ENCODE measurements at regions not wholly inside any gene's neighbourhood (a gene's known extent, or its start where the extent isn't known, plus 50 kb on each side); places are given as distances from the start of the nearest gene placed in this dataset.
A peak's percentile ranks its signal among the peaks of the same experiment; 100 is the strongest.

- DNase-seq (ENCODE audit: extremely low spot score): no peak
- POLR2A ChIA-PET: no interaction called here
- CTCF ChIA-PET: interaction anchor here (0.6 kb wide), 1 partner anchor 41 kb away, joined by 3 read pairs; no protein-coding TSS in a partner anchor
- TF ChIP-seq ARNT (IDR thresholded peaks at IDR 0.05) (no peak), ELF4 (IDR thresholded peaks at IDR 0.05) (no peak), CTBP1 (IDR thresholded peaks at IDR 0.05; ENCODE audit: borderline replicate concordance) (no peak), FOXA1 (IDR thresholded peaks at IDR 0.05) (no peak)
These were observed 134.0 kb downstream of the FOXD1 start for GRCh38 chr5:73314395-73315257.

DNA sequence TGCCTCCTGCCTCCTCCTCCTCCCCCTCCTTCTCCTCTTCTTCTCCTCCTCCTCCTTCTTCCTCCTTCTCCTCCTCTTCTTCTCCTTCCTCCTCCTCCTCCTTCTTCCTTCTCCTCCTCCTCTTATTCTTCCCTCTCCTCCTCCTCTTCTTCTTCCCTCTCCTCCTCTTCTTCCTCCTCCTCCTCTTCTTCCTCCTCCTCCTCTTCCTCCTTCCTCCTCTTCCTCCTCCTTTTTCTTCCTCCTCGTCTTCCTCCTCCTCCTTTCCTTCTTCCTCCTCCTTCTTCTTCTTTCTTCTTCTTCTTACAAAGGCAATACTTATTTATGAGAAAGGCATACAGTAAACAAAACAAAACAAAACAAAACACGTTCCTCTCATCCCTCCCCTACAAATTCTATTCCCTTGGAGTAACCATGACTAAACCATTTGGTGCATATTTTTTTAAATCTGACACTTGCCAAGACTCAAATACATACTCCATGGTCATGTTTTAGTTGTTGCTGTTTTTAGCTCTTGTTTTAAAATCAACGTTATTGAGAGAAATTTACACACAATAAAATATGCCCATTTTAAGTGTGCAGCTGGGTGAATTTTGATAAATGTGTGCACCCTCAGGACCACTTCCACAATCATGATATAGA is 135.6 kb downstream of the FOXD1 start:
- ChIA-PET POLR2A (interaction anchor here (0.7 kb wide), 1 partner anchor 97 kb away, joined by 3 read pairs; no protein-coding TSS in a partner anchor), CTCF (interaction anchor here (1.3 to 2.0 kb wide), 2 partner anchors 75 to 138 kb away, joined by 4 to 5 read pairs; no protein-coding TSS in a partner anchor)
- TF ChIP-seq SP1 (IDR thresholded peaks at IDR 0.05): no peak
- TF ChIP-seq ZNF384 (IDR thresholded peaks at IDR 0.05): no peak
- no peak for TF ChIP-seq FOXK2 (IDR thresholded peaks at IDR 0.05)
- TF ChIP-seq L3MBTL2 (conservative IDR thresholded peaks at IDR 0.05): no peak
- TF ChIP-seq ARNT (IDR thresholded peaks at IDR 0.05): no peak
- TF ChIP-seq, protein P1, sequence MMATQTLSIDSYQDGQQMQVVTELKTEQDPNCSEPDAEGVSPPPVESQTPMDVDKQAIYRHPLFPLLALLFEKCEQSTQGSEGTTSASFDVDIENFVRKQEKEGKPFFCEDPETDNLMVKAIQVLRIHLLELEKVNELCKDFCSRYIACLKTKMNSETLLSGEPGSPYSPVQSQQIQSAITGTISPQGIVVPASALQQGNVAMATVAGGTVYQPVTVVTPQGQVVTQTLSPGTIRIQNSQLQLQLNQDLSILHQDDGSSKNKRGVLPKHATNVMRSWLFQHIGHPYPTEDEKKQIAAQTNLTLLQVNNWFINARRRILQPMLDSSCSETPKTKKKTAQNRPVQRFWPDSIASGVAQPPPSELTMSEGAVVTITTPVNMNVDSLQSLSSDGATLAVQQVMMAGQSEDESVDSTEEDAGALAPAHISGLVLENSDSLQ (IDR thresholded peaks at IDR 0.05): no peak
- no peak for TF ChIP-seq TARDBP (IDR thresholded peaks at IDR 0.05)
- no peak for TF ChIP-seq CTBP1 (IDR thresholded peaks at IDR 0.05; ENCODE audit: borderline replicate concordance)
- no peak for TF ChIP-seq BHLHE40 (IDR thresholded peaks at IDR 0.05; ENCODE audit: borderline replicate concordance)
- no peak for TF ChIP-seq ELF4 (IDR thresholded peaks at IDR 0.05)
- no peak for TF ChIP-seq NFRKB (IDR thresholded peaks at IDR 0.05)
- no peak for TF ChIP-seq LEF1 (IDR thresholded peaks at IDR 0.05; ENCODE audit: borderline replicate concordance)
- TF ChIP-seq SUZ12 (IDR thresholded peaks at IDR 0.05): no peak
- no peak for TF ChIP-seq FOXA1 (IDR thresholded peaks at IDR 0.05)
- no peak for TF ChIP-seq FOXM1 (IDR thresholded peaks at IDR 0.05; ENCODE audit: borderline replicate concordance)
- no peak for DNase-seq (ENCODE audit: extremely low spot score)

GRCh38 chr5:73312146-73312871 is 136.3 kb downstream of the FOXD1 start:
- ChIA-PET POLR2A (interaction anchor here (0.7 to 1.1 kb wide), 3 partner anchors 94 to 136 kb away, joined by 3 to 4 read pairs (median 4); partner anchors contain the start of gene FOXD1), CTCF (interaction anchor here (1.1 to 2.0 kb wide), 3 partner anchors 66 to 138 kb away, joined by 3 to 5 read pairs (median 4); no protein-coding TSS in a partner anchor)
- TF ChIP-seq NFRKB (IDR thresholded peaks at IDR 0.05): no peak
- no peak for TF ChIP-seq TARDBP (IDR thresholded peaks at IDR 0.05)
- no peak for TF ChIP-seq CTBP1 (IDR thresholded peaks at IDR 0.05; ENCODE audit: borderline replicate concordance)
- no peak for TF ChIP-seq FOXM1 (IDR thresholded peaks at IDR 0.05; ENCODE audit: borderline replicate concordance)
- TF ChIP-seq ELF4 (IDR thresholded peaks at IDR 0.05): no peak
- no peak for TF ChIP-seq FOXA1 (IDR thresholded peaks at IDR 0.05)
- no peak for TF ChIP-seq ARNT (IDR thresholded peaks at IDR 0.05)
- TF ChIP-seq LEF1 (IDR thresholded peaks at IDR 0.05; ENCODE audit: borderline replicate concordance): no peak
- no peak for TF ChIP-seq BHLHE40 (IDR thresholded peaks at IDR 0.05; ENCODE audit: borderline replicate concordance)
- no peak for TF ChIP-seq HDGF (IDR thresholded peaks at IDR 0.05; ENCODE audit: borderline replicate concordance)
- TF ChIP-seq SP1 (IDR thresholded peaks at IDR 0.05): no peak
- TF ChIP-seq, protein P1 (IDR thresholded peaks at IDR 0.05): no peak
- TF ChIP-seq SUZ12 (IDR thresholded peaks at IDR 0.05): no peak
- TF ChIP-seq ZNF384 (IDR thresholded peaks at IDR 0.05): no peak
- no peak for TF ChIP-seq L3MBTL2 (conservative IDR thresholded peaks at IDR 0.05)
- TF ChIP-seq FOXK2 (IDR thresholded peaks at IDR 0.05): no peak
- DNase-seq (ENCODE audit: extremely low spot score): no peak

DNA sequence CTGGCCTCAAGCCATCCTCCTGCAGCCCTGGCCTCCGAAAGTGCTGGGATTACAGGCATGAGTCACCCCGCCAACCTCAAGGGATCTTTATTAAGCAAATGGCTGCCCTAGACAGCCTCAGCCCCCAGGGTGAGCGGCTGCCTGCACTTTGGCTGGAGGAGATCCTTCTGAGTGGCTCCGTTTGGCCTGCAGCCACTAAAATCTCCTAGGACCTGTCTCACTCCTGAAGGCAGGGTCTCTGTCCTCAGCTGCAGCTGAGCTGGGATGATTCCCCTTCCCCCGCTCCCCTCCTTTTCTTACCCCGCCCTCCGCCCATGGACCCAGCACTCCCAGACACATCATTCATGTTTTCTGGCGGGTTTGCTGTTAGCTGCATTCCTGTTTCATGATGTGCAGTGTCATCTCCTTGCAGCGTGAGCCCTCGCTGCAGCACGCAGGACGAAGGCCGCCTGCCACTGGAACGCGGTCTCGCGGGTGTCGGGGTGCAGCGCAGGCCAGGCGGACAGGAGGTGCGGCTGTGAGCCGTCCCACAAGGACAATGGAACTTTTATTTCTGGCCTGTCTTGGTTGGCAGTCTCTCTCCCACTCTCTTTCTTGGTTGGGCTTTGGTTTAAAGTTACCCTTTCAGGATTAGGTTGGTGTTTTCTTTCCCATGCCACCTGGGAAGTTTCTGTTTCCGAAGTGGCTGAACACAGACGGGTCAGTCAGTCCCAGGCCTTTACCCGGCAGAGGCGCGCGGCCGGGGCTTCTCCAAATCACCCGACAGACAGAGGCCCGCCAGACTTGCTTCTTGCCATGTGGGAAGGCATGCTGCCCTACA is 137.1 kb downstream of the FOXD1 start:
- DNase-seq (ENCODE audit: extremely low spot score): peak; percentile 26
- CTCF ChIA-PET: interaction anchor here (1.1 to 2.0 kb wide), 2 partner anchors 67 to 139 kb away, joined by 3 to 5 read pairs; no protein-coding TSS in a partner anchor
- no peak for TF ChIP-seq BHLHE40 (IDR thresholded peaks at IDR 0.05; ENCODE audit: borderline replicate concordance)
- TF ChIP-seq FOXK2 (IDR thresholded peaks at IDR 0.05): no peak
- TF ChIP-seq, protein P1 (IDR thresholded peaks at IDR 0.05): peak; percentile 37; the same call in 1 of the 2 replicates
- TF ChIP-seq SP1 (IDR thresholded peaks at IDR 0.05): no peak
- TF ChIP-seq ELF4 (IDR thresholded peaks at IDR 0.05): no peak
- TF ChIP-seq L3MBTL2 (conservative IDR thresholded peaks at IDR 0.05): no peak
- no peak for TF ChIP-seq FOXM1 (IDR thresholded peaks at IDR 0.05; ENCODE audit: borderline replicate concordance)
- POLR2A ChIA-PET: interaction anchor here (0.7 to 1.6 kb wide), 3 partner anchors 93 to 137 kb away, joined by 4 read pairs; partner anchors contain the start of gene FOXD1

All from HEK293T (cell line).